PC-9 (cell line): ENCODE measurements at regions not wholly inside any gene's neighbourhood (a gene's known extent, or its start where the extent isn't known, plus 50 kb on each side); places are given as distances from the start of the nearest gene placed in this dataset.

Source experiments
- BruUV-seq: library from RNA; stranded (reverse); fragments of 400-500 nt; replicated peaks from 2 replicates; lab custom pipeline; 2021; lab: Mats Ljungman, UMichigan
- CTCF ChIA-PET: fragments of 300-600 bp; sonication (Branson Sonifier 250); formaldehyde crosslinking; loops from one replicate; lab custom pipeline; 2022; ENCODE audit warnings: antibody characterized with exemption; lab: Charles Lee
- POLR2A ChIA-PET: fragments of 300-600 bp; sonication (Branson Sonifier 250); formaldehyde crosslinking; loops from one replicate; lab custom pipeline; 2022; ENCODE audit warnings: antibody characterized with exemption; ENCODE audit not compliant: unreplicated experiment; lab: Charles Lee
- DNase-seq, 2 experiments: peaks; one replicate each; pipeline versions ENCODE4 v3.0.0 to v3.0.0-alpha.2; 2015 to 2022; ENCODE audit warnings: mixed read lengths in 1 of 2
- H2AFZ ChIP-seq: fragments of 200-600 bp; sonication (generic); 2 replicates; pipeline ENCODE4 v1.8.1; 2017; ENCODE audit warnings: antibody characterized with exemption
- H3F3A ChIP-seq: fragments of 200-600 bp; sonication (generic); 2 replicates; pipeline ENCODE4 v1.8.1; 2017; ENCODE audit warnings: antibody characterized with exemption, mild to moderate bottlenecking, low read depth; ENCODE audit not compliant: insufficient read depth
- H3K27ac ChIP-seq: fragments of 200-600 bp; sonication (generic); 2 replicates; pipeline ENCODE4 v1.6.1; 2016; ENCODE audit warnings: mixed run types
- H3K27me3 ChIP-seq: fragments of 200-600 bp; sonication (generic); 2 replicates; pipeline ENCODE4 v1.6.1; 2016; ENCODE audit warnings: low read depth, mixed run types; ENCODE audit not compliant: insufficient read depth
- H3K36me3 ChIP-seq: fragments of 200-600 bp; sonication (generic); 2 replicates; pipeline ENCODE4 v1.6.1; 2016; ENCODE audit warnings: low read depth, mixed run types
- H3K4me1 ChIP-seq: fragments of 200-600 bp; sonication (generic); replicated peaks from 2 replicates; pipeline ENCODE4 v1.6.1; 2016; ENCODE audit warnings: mixed run types; ENCODE audit not compliant: insufficient read depth
- H3K4me2 ChIP-seq: fragments of 200-600 bp; sonication (generic); 2 replicates; pipeline ENCODE4 v1.6.1; 2017; ENCODE audit warnings: mixed run types
- H3K4me3 ChIP-seq: fragments of 200-600 bp; sonication (generic); 2 replicates; pipeline ENCODE4 v1.6.1; 2016; ENCODE audit warnings: mixed run types
- H3K79me2 ChIP-seq: fragments of 200-600 bp; sonication (generic); 2 replicates; pipeline ENCODE4 v1.6.1; 2017; ENCODE audit warnings: low read depth, mixed run types
- H3K9me2 ChIP-seq: fragments of 200-600 bp; sonication (generic); 2 replicates; pipeline ENCODE4 v1.8.1; 2017; ENCODE audit warnings: mild to moderate bottlenecking; ENCODE audit not compliant: insufficient read depth
- H3K9me3 ChIP-seq: fragments of 200-600 bp; sonication (generic); 2 replicates; pipeline ENCODE4 v1.8.1; 2016; ENCODE audit warnings: low read depth; ENCODE audit not compliant: insufficient read depth
- H4K20me1 ChIP-seq: fragments of 200-600 bp; sonication (generic); 2 replicates; pipeline ENCODE4 v1.8.1; 2017; ENCODE audit not compliant: insufficient read depth
- EZH2 ChIP-seq: fragments of 200-600 bp; sonication (generic); IDR thresholded peaks from 2 replicates; pipeline ENCODE4 v1.8.0; 2017; ENCODE audit warnings: antibody characterized with exemption, low read depth
- intact Hi-C: fragments of 100-400 bp; cut with micrococcal nuclease; formaldehyde crosslinking; loops from one replicate; pipeline ENCODE4 v1.10.0; 2022; ENCODE audit not compliant: unreplicated experiment
- TF ChIP-seq, protein P1 (sequence below): fragments of 200-600 bp; sonication (generic); conservative IDR thresholded peaks from 2 replicates; pipeline ENCODE4 v1.6.1; 2017; ENCODE audit warnings: mixed run types, antibody characterized with exemption, mild to moderate bottlenecking, moderate library complexity

DNA sequence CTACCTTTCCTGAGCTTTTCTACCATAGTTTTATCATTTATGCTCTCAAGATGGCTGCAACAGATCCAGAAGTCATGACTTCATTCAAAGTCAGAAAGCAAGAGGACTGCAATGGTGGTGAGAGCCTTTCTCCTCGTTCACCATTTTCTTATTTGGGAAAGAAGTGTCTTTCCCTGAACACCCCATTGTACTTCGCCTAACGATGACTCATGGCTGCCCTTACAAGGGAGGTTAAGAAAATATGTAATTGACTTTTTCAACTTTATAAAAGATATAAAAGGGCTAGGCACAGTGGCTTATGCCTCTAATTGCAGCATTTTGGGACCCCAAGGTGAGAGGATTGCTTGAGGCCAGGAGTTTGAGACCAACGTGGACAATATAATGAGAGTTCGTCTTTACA is 541.7 kb downstream of the METTL15 start:
- peaks cover 4% of the 10 kb centered on the region; the same call in 1 of the 2 replicates for H3K9me3 ChIP-seq
- no peaks in the 10 kb centered on the region for H3K36me3 ChIP-seq
- H3K4me2 ChIP-seq = no peak overlapping the region
- no peaks in the 10 kb centered on the region for H4K20me1 ChIP-seq
- no peak overlapping the region for H3K4me3 ChIP-seq
- no TSS peak for BruUV-seq
- no peaks in the 10 kb centered on the region; the same call in 1 of the 2 replicates for H3F3A ChIP-seq
- no peak for TF ChIP-seq EZH2
- TF ChIP-seq, protein P1, sequence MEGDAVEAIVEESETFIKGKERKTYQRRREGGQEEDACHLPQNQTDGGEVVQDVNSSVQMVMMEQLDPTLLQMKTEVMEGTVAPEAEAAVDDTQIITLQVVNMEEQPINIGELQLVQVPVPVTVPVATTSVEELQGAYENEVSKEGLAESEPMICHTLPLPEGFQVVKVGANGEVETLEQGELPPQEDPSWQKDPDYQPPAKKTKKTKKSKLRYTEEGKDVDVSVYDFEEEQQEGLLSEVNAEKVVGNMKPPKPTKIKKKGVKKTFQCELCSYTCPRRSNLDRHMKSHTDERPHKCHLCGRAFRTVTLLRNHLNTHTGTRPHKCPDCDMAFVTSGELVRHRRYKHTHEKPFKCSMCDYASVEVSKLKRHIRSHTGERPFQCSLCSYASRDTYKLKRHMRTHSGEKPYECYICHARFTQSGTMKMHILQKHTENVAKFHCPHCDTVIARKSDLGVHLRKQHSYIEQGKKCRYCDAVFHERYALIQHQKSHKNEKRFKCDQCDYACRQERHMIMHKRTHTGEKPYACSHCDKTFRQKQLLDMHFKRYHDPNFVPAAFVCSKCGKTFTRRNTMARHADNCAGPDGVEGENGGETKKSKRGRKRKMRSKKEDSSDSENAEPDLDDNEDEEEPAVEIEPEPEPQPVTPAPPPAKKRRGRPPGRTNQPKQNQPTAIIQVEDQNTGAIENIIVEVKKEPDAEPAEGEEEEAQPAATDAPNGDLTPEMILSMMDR = no peak
- no peaks in the 10 kb centered on the region for H3K9me2 ChIP-seq
- peak overlapping the region; percentile 10; the same call in 1 of the 2 replicates for H2AFZ ChIP-seq
- no peaks in the 10 kb centered on the region for H3K27me3 ChIP-seq
- intact Hi-C loops = no loop called here
- no peak for DNase-seq
- no peaks in the 10 kb centered on the region for H3K79me2 ChIP-seq
- ChIA-PET CTCF (no interaction called here), POLR2A (interaction anchor here (0.5 kb wide), 1 partner anchor 10 kb away, joined by 4 read pairs; no protein-coding TSS in a partner anchor)
- no peak overlapping the region for H3K27ac ChIP-seq
- no peaks in the 10 kb centered on the region for H3K4me1 ChIP-seq

DNA sequence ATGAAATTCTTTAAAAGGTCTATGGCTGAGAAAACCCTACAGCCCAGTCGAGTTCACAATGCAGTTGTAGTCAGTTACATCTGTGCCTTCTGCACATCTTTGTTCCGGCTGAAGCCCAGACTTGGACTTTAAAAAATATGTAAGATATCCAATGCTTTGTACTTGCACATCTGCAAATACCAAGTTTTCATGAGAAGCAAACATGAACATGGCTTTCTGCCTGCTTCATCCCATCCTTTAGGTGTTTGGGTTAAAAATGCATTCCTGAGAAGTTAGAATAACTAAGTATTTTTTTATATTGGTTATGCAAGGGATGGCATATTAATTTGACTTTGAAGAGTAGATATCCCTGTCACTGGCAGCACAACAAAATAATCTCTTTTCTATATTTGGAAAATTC is 528.4 kb downstream of the METTL15 start:
- H3K27ac ChIP-seq = no peak overlapping the region
- intact Hi-C loops = no loop called here
- DNase-seq = no peak
- ChIA-PET POLR2A (no interaction called here), CTCF (no interaction called here)
- no peak for TF ChIP-seq EZH2
- TF ChIP-seq, protein P1 = no peak
- no peaks in the 10 kb centered on the region for H3F3A ChIP-seq
- BruUV-seq = no TSS peak
- no peaks in the 10 kb centered on the region for H3K36me3 ChIP-seq
- no peak overlapping the region for H3K4me3 ChIP-seq
- H2AFZ ChIP-seq = no peak overlapping the region
- H3K79me2 ChIP-seq = no peaks in the 10 kb centered on the region
- no peaks in the 10 kb centered on the region for H3K9me3 ChIP-seq
- no peak overlapping the region for H3K4me2 ChIP-seq
- no peaks in the 10 kb centered on the region for H4K20me1 ChIP-seq
- no peaks in the 10 kb centered on the region for H3K27me3 ChIP-seq
- H3K4me1 ChIP-seq = 0 out of 2 replicates have a peak, but pooled peaks cover 11% of the 10 kb centered on the region
- H3K9me2 ChIP-seq = no peaks in the 10 kb centered on the region

DNA sequence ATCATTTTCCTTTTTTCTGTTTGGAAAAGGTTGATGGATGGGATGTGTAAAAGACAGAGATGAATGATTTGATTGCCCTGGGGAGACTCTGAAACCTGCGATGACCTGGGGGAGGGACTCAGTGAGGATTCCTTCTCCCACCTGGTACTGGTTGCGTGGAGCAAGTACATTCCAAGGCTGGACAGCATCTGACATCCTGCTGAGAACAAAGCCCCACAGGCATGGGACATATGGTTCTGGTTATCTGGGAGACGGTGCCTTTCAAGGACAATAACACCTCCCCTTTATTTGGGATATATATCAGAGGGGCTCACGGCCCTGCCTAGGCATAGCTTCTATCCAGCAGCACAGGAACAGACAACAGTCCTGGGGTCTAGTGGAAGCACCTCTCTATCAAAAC is 527.8 kb downstream of the METTL15 start:
- intact Hi-C loops = no loop called here

More for the DNA sequence above, 527.8 kb downstream of the METTL15 start:
- Histone ChIP-seq H3K27ac (no peak overlapping the region), H3K4me2 (no peak overlapping the region), H3K4me1 (0 out of 2 replicates have a peak, but pooled peaks cover 11% of the 10 kb centered on the region), H3F3A (no peaks in the 10 kb centered on the region), H3K36me3 (no peaks in the 10 kb centered on the region), H3K9me2 (no peaks in the 10 kb centered on the region), H3K4me3 (no peak overlapping the region), H3K9me3 (no peaks in the 10 kb centered on the region), H2AFZ (no peak overlapping the region), H4K20me1 (no peaks in the 10 kb centered on the region), H3K27me3 (no peaks in the 10 kb centered on the region), H3K79me2 (no peaks in the 10 kb centered on the region)
- no peak for DNase-seq
- TF ChIP-seq, protein P1 = no peak
- no peak for TF ChIP-seq EZH2
- BruUV-seq = no TSS peak
- ChIA-PET POLR2A (no interaction called here), CTCF (no interaction called here)
